Activated naive CD4-positive, alpha-beta T cell treated with anti-CD3 and anti-CD28 coated beads, Interleukin-2, amount 50 U/mL, for 24 hours (primary cell): ENCODE measurements at regions not wholly inside any gene's neighbourhood (a gene's known extent, or its start where the extent isn't known, plus 50 kb on each side); places are given as distances from the start of the nearest gene placed in this dataset.
"Not testable (repeated sequence)": the region's sequence is repeated elsewhere in the genome, so short reads cannot be mapped to it uniquely, and the experiment has no call there.

ENCODE experiments used
- H3K27ac Mint-ChIP-seq: one replicate; pipeline ENCODE4 v1.8.0; 2021; ENCODE audit warnings: mild to moderate bottlenecking, mixed read lengths
- H3K27me3 Mint-ChIP-seq: one replicate; pipeline ENCODE4 v1.8.0; 2021; ENCODE audit warnings: mixed read lengths
- H3K36me3 Mint-ChIP-seq: one replicate; pipeline ENCODE4 v1.8.0; 2021; ENCODE audit warnings: mixed read lengths
- H3K4me1 Mint-ChIP-seq: one replicate; pipeline ENCODE4 v1.8.0; 2021; ENCODE audit warnings: mixed read lengths
- H3K4me3 Mint-ChIP-seq: one replicate; pipeline ENCODE4 v1.8.0; 2021; ENCODE audit warnings: mild to moderate bottlenecking, mixed read lengths
- H3K9me3 Mint-ChIP-seq: one replicate; pipeline ENCODE4 v1.8.0; 2021; ENCODE audit warnings: mixed read lengths

DNA sequence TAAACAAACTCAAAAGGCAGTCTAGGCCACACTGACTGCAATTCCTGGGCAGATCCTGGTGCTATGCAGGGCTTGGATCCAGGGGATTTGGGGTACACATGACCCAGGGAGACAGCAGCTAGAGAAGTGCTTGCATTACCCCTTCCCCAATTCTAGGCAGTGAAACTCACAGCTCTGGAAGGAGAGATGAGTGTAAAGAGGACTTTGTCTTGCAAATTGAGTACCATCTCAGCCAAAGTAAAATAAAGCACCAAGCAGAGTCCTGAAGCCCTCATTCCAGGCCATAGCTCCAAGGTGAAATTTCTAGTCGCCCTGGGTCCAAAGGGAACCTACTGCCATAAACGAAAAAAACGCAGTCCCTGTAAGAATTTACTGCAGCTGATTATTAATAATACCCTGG, 644.9 kb upstream of the FLRT2 start:
- Mint-ChIP-seq H3K27ac (no peak overlapping the region), H3K9me3 (peaks cover 12% of the 10 kb centered on the region), H3K27me3 (no peaks in the 10 kb centered on the region), H3K36me3 (no peaks in the 10 kb centered on the region), H3K4me1 (no peaks in the 10 kb centered on the region), H3K4me3 (no peak overlapping the region)

DNA sequence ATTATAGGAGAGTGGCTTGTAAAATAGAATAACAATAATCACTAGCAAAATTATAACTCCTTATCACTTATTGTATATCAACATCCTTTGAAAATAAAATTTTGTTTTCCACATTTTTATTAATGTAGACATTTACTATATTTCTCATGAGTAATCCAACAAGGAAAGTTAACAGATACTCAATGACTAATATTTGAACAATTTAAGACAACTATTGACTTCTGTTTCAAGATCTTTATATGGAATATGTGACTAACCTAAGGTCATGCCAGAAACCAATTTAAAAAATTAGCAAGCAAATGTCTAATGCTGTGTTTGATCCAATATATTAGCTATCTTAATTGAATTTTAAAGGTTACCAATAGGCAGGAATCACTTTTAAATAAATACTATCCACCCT, 638.5 kb upstream of the FLRT2 start:
- H3K4me1 Mint-ChIP-seq, result no peaks in the 10 kb centered on the region
- no peaks in the 10 kb centered on the region for H3K27me3 Mint-ChIP-seq
- no peak overlapping the region for H3K27ac Mint-ChIP-seq
- H3K36me3 Mint-ChIP-seq, result no peaks in the 10 kb centered on the region
- H3K9me3 Mint-ChIP-seq, result peaks cover 15% of the 10 kb centered on the region
- no peak overlapping the region for H3K4me3 Mint-ChIP-seq

DNA sequence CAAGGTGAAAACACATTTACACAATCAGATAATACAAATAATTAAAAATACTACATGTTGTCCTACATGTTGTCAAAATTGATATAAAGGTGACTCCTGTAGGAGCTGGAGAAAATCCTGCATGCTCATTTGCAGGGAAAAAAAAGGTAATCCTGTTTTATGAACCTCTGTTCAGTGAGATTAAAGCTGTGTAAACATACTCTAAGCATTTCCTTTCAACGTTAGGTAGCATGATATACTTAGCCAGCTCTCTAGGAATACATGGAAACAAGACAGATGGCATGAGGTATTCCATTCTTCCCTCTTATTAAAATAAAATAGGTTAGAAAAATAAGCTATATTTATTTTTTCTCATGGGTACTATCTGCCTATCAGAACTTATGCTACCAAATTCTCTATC, 635.7 kb upstream of the FLRT2 start:
- H3K4me1 Mint-ChIP-seq, result no peaks in the 10 kb centered on the region
- no peaks in the 10 kb centered on the region for H3K27me3 Mint-ChIP-seq
- H3K9me3 Mint-ChIP-seq, result peaks cover 23% of the 10 kb centered on the region
- no peak overlapping the region for H3K4me3 Mint-ChIP-seq
- no peaks in the 10 kb centered on the region for H3K36me3 Mint-ChIP-seq
- no peak overlapping the region for H3K27ac Mint-ChIP-seq

DNA sequence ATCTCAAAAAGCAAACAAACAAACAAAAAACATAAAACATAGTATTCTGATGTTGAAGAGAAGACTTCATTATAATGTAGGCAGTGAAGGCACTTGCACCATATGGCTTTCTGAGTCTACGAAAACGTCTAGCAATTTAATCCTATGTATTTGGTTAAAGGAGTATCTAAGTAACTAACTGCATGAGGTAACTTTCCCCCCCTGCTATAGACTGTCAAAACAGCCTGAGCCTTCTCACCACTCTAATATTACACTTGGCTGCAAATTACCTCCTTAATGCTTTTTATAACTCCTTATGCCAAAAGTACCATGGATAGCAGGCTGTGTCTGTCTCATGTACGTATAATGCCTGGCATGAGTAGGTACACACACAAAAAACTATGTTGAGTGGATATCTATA, 607.6 kb upstream of the FLRT2 start:
- Mint-ChIP-seq H3K27me3 (no peaks in the 10 kb centered on the region), H3K4me3 (no peak overlapping the region), H3K27ac (no peak overlapping the region), H3K36me3 (no peaks in the 10 kb centered on the region), H3K9me3 (peaks cover 4% of the 10 kb centered on the region), H3K4me1 (no peaks in the 10 kb centered on the region)

DNA sequence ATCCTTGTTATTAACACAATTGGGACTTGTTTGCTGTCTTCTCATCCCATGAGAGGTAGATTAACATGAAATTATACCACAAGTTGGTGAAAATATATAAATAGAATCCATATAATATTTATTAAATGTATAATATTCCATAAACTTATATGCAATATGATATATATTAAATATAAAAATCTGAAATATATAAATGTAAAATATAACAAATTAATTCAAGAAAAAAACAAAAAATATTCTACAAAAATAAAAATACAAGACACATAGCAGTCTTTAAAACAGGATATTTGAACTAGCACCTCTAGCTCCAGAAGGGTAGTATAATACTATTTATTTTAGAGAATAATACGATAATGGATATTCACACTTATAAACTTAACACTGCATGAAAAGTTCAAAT, 603.3 kb upstream of the FLRT2 start:
- Mint-ChIP-seq H3K4me1 (no peaks in the 10 kb centered on the region), H3K27me3 (no peaks in the 10 kb centered on the region), H3K9me3 (peaks cover 4% of the 10 kb centered on the region), H3K36me3 (no peaks in the 10 kb centered on the region), H3K27ac (no peak overlapping the region), H3K4me3 (no peak overlapping the region)

DNA sequence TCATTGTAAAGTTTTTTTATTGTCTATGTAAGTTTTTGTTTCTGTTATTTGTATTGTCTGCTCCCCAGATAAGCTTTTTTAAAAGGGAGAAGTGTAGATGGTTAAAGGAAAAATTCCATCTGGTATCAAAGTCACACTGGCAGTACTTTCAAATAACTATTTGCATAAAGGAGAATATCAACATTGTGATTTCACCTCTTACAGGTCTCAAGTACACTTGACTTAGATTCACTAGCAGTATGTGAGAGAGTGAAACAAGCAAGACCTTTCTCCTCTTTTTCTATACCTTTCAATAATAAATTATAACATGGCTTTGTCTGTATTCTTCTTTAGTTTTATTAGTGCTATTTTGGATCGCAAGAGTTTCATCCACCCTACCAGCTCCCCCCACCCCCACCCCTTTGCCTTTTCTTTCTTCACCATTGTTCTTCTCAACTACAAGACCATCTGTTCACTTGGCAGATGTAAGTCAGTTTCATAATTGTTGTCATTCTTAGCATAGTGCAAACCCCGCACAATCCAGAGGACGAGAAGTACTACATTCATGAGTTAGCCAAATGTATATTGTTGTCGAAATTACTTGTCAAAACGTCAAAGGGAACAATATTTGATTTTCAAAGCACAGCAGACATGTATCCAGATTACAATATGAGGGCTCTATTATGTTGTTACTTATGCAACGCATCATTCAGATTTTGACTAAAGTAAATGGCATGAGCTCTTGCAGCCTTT, 602.7 kb upstream of the FLRT2 start:
- Mint-ChIP-seq H3K9me3 (peaks cover 8% of the 10 kb centered on the region), H3K27me3 (no peaks in the 10 kb centered on the region), H3K4me3 (no peak overlapping the region), H3K36me3 (no peaks in the 10 kb centered on the region), H3K4me1 (no peaks in the 10 kb centered on the region), H3K27ac (no peak overlapping the region)

DNA sequence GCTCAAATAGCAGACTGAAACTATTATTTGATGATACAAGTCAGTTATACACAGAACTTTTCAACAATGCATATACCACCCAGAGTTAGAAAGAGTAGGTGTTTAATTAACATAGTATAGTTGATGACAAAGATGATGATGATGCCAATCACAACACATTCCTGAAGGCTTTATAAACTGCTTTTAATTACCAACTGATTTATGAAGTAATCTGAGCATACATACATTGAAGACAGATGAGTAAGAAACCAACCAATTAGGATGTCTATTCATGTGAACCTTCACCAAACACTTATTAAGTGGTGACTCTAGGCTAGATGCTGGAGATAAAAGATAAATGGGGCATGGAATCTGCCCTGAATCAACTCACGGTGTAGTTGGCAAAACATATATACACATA, 600.9 kb upstream of the FLRT2 start:
- no peak overlapping the region for H3K27ac Mint-ChIP-seq
- H3K9me3 Mint-ChIP-seq, result peaks cover 9% of the 10 kb centered on the region
- no peak overlapping the region for H3K4me3 Mint-ChIP-seq
- no peaks in the 10 kb centered on the region for H3K4me1 Mint-ChIP-seq
- no peaks in the 10 kb centered on the region for H3K36me3 Mint-ChIP-seq
- no peaks in the 10 kb centered on the region for H3K27me3 Mint-ChIP-seq

DNA sequence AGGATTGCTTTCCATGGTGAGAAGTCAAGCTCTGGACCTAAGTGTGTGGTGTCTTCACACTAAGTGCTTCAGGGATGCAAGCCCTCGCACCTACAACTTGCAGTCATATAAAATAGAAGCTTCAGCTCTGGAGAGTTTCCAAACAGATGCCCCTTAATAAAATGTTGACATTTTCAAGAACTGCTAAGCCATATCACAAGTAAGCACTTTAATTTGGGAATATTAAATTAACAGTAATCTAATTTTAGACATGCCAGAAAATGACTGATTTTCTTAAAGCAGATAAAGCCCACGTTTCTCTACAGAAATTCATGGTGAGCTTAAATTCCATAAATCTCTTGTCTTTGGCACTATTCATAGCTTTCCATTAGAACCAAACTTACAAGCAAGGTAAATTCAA, 600.1 kb upstream of the FLRT2 start:
- no peaks in the 10 kb centered on the region for H3K4me1 Mint-ChIP-seq

DNA sequence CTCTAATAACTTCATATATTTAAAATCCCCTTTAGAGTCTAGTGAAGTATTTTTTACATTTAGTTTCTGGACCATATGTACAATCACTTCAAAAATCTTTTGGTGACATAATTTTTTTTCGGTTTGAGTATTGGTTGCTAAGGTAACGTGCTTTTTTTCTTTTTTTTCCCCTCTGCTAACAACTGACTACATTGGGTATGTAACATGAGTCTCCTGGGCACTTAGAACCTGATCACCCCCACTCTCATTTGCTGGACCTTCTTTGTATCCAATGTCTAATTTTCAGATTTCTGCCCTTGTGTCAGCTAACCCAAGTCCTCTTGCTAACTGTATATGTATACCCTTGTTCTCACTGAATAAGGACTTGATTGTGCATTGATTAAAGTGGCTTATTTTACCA, 592.9 kb upstream of the FLRT2 start:
- H3K27me3 Mint-ChIP-seq, result no peaks in the 10 kb centered on the region
- no peaks in the 10 kb centered on the region for H3K4me1 Mint-ChIP-seq
- H3K36me3 Mint-ChIP-seq, result no peaks in the 10 kb centered on the region
- no peak overlapping the region for H3K27ac Mint-ChIP-seq
- no peak overlapping the region for H3K4me3 Mint-ChIP-seq
- H3K9me3 Mint-ChIP-seq, result peaks cover 4% of the 10 kb centered on the region

More for the DNA sequence above, 600.1 kb upstream of the FLRT2 start:
- H3K36me3 Mint-ChIP-seq, result no peaks in the 10 kb centered on the region
- H3K9me3 Mint-ChIP-seq, result peaks cover 6% of the 10 kb centered on the region
- H3K27me3 Mint-ChIP-seq, result no peaks in the 10 kb centered on the region
- no peak overlapping the region for H3K4me3 Mint-ChIP-seq
- no peak overlapping the region for H3K27ac Mint-ChIP-seq

DNA sequence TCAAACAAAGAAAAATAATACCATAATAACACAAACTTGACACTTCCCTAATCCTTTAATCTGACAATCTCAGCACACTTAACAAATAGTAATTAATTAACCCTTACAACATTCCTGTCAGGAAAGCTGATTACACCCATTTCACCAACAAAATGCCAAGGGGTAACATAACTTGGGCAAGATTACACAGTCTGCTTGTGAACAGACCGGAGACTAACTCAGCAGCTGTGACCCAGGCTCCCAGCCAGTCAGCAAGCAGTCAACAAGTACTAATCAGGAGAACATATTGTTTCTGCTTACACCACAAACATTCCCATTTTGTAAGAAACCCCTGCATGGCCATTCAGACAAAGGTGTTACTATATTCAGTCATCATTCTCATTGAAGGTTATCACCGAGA, 592.5 kb upstream of the FLRT2 start:
- H3K27ac Mint-ChIP-seq, result no peak overlapping the region
- H3K36me3 Mint-ChIP-seq, result no peaks in the 10 kb centered on the region
- H3K4me1 Mint-ChIP-seq, result no peaks in the 10 kb centered on the region
- no peaks in the 10 kb centered on the region for H3K27me3 Mint-ChIP-seq
- H3K4me3 Mint-ChIP-seq, result no peak overlapping the region
- H3K9me3 Mint-ChIP-seq, result no peaks in the 10 kb centered on the region

DNA sequence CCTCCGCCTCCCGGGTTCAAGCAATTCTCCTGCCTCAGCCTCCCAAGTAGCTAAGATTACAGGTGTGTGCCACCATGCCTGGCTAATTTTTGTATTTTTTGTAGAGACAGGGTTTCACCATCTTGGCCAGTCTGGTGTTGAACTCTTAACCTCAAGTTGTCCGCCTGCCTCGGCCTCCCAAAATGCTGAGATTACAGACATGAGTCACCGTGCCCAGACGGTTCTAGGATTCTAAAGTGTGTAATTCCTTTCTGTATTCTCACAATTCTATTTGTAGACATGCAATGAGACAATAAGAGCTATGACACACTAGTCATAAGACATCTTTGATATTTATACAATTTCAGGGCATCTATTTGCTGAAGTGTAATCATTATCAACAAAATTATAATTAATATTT, 585.0 kb upstream of the FLRT2 start:
- H3K27me3 Mint-ChIP-seq, H3K4me1 Mint-ChIP-seq, H3K27ac Mint-ChIP-seq, H3K36me3 Mint-ChIP-seq, H3K9me3 Mint-ChIP-seq, H3K4me3 Mint-ChIP-seq: not testable (repeated sequence)

DNA sequence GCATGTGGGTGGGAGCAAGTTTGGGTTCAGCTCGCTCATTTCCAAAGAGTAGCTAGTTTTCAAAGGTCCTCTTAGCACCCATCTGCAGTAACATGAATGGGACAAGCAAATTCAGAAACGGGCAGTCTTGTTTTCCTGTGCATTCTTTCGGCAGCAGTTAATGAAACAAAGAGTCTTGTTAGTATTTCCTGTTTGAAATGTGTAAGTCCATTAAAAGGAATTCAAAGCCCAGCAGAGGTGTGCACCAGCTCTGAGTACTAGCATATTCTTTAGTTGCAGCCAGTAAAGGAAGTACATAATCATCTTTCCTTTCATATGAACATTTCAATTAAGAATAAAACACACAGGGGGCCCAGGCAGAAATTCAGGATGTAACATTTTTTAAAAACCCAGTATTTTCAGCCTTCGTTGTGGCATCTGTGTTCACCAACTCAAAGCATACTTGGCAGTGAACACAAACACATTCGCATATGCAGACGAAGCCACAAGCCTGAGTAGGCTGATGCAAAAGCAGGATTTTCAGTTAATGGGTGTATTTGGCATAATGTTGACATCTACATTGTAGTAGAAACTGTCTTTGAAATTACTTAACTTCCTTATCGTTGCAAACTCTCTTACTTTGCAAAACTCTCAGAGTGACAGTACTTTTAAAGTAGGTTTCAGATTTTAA, 570.0 kb upstream of the FLRT2 start:
- H3K27ac Mint-ChIP-seq, result no peak overlapping the region
- H3K27me3 Mint-ChIP-seq, result no peaks in the 10 kb centered on the region
- H3K4me1 Mint-ChIP-seq, result no peaks in the 10 kb centered on the region
- no peak overlapping the region for H3K4me3 Mint-ChIP-seq
- H3K36me3 Mint-ChIP-seq, result no peaks in the 10 kb centered on the region
- H3K9me3 Mint-ChIP-seq, result peaks cover 24% of the 10 kb centered on the region

DNA sequence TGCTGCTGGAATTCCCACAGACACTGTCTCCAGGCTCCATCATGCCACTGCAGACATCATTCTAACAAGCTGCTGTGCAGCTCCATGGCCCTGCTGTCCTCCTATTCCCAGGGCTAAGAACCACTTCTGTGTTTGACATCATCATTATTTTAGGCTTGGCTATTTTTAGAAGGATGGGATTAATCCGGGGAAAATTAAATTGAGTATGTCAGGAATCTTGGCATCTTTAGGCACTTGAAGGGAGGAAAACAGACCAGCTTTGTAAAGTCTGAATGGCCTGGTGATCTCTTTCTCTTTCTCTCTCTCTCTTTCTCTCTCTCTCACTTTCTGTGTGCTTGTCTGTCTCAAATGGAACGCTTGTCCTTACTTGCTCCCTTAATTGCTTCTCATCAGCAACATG, 568.3 kb upstream of the FLRT2 start:
- no peaks in the 10 kb centered on the region for H3K27me3 Mint-ChIP-seq
- no peaks in the 10 kb centered on the region for H3K4me1 Mint-ChIP-seq
- no peak overlapping the region for H3K27ac Mint-ChIP-seq
- peaks cover 27% of the 10 kb centered on the region for H3K9me3 Mint-ChIP-seq
- H3K36me3 Mint-ChIP-seq, result no peaks in the 10 kb centered on the region
- no peak overlapping the region for H3K4me3 Mint-ChIP-seq

DNA sequence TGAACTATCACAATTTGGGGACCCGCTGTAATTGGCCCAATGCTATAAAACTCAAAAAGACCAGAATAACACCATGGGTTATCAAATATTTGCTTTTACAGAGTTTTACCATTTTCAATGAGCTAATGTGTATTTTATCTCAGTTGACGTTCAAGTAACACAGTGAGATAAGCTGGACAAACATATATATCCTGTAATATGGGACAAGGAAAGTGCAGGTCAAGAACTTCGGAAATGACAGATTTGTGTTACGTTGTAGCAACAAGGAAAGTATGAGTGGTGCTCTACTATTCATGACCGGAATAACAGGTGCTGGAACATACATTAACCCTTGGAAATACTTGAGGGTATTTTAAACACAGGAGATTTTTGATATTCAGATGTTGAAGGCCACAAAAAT, 566.4 kb upstream of the FLRT2 start:
- H3K36me3 Mint-ChIP-seq, result no peaks in the 10 kb centered on the region
- H3K27me3 Mint-ChIP-seq, result no peaks in the 10 kb centered on the region
- H3K4me3 Mint-ChIP-seq, result no peak overlapping the region

DNA sequence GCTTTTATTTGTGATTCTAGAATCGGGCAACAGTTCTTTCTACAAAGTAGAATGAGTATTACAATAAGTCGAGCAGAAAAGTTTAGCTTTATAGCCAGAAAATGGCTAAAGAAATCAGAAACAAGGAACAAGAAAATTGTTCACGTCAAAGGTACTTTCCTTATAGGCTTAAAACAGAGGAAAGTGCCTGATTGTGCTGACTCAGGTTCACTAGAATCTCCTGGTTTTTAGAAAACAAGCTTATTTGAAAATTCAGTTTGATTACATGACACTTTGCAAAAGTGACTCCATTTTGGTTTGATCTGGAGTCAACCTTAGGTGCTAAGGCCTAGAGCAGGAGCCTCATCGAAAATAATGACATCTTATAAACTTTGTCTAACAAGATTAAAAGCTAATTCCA, 564.7 kb upstream of the FLRT2 start:
- Mint-ChIP-seq H3K9me3 (peaks cover 15% of the 10 kb centered on the region), H3K36me3 (no peaks in the 10 kb centered on the region), H3K27ac (no peak overlapping the region), H3K4me3 (no peak overlapping the region), H3K27me3 (no peaks in the 10 kb centered on the region), H3K4me1 (no peaks in the 10 kb centered on the region)

More for the DNA sequence above, 566.4 kb upstream of the FLRT2 start:
- Mint-ChIP-seq H3K9me3 (peaks cover 22% of the 10 kb centered on the region), H3K4me1 (no peaks in the 10 kb centered on the region), H3K27ac (no peak overlapping the region)

DNA sequence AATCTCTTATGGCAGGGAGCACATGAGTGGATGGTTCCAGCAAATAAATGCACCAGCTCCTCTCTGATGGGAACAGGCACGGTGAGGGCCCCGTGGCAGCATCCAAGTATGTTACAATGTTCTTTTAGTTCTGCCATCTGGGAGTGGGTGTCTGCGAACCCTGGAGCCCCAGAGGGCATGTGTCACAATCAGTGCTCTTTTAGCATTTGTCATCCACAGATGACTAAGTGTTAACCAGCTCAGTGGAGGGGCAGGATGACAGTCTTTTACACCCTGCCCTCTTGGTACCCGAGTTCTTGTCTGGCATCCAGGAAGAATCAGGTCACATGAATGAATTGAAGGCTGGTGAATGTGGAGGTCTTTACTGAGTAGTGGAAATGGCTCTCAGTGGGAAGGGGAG, 560.4 kb upstream of the FLRT2 start:
- no peak overlapping the region for H3K27ac Mint-ChIP-seq
- H3K9me3 Mint-ChIP-seq, result peaks cover 9% of the 10 kb centered on the region
- no peaks in the 10 kb centered on the region for H3K4me1 Mint-ChIP-seq
- H3K36me3 Mint-ChIP-seq, result no peaks in the 10 kb centered on the region
- H3K27me3 Mint-ChIP-seq, result no peaks in the 10 kb centered on the region
- no peak overlapping the region for H3K4me3 Mint-ChIP-seq
